OCI-LY7 (cell line): ENCODE measurements at regions not wholly inside any gene's neighbourhood (a gene's known extent, or its start where the extent isn't known, plus 50 kb on each side); places are given as distances from the start of the nearest gene placed in this dataset.

ENCODE experiments used
- EZH2phosphoT487 ChIP-seq: fragments of 200-600 bp; sonication (generic); IDR thresholded peaks from 2 replicates; pipeline ENCODE4 v1.6.1; 2018; ENCODE audit warnings: low read depth, borderline replicate concordance, mild to moderate bottlenecking, mixed run types, antibody characterized with exemption, low read length, moderate library complexity, mixed read lengths
- TF ChIP-seq, protein P1 (sequence below): fragments of 200-600 bp; sonication (generic); conservative IDR thresholded peaks from 2 replicates; pipeline ENCODE4 v1.5.1; 2014; ENCODE audit warnings: mild to moderate bottlenecking, antibody characterized with exemption, low read length, moderate library complexity, mixed read lengths

DNA sequence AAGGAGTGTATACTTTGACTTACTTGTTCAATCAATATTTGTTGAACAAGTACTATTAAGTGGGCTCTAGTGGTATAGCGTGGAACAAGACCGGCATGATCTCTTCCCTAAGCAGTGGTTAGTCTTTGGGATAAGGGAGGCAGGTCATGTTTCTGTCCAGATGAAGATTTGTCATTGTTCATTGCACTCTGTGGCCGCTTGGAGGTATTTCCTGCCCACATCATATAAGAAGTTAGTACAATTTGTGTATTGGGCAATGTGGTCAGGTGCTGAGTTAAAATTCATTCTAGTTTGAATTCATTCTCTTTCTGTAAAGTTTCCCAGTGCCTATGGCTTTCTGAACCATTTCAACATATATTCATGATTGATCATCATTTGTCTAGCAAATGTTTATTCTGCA lies 101.1 kb upstream of the SHISA3 start:
- TF ChIP-seq, protein P1, sequence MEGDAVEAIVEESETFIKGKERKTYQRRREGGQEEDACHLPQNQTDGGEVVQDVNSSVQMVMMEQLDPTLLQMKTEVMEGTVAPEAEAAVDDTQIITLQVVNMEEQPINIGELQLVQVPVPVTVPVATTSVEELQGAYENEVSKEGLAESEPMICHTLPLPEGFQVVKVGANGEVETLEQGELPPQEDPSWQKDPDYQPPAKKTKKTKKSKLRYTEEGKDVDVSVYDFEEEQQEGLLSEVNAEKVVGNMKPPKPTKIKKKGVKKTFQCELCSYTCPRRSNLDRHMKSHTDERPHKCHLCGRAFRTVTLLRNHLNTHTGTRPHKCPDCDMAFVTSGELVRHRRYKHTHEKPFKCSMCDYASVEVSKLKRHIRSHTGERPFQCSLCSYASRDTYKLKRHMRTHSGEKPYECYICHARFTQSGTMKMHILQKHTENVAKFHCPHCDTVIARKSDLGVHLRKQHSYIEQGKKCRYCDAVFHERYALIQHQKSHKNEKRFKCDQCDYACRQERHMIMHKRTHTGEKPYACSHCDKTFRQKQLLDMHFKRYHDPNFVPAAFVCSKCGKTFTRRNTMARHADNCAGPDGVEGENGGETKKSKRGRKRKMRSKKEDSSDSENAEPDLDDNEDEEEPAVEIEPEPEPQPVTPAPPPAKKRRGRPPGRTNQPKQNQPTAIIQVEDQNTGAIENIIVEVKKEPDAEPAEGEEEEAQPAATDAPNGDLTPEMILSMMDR: no peak
- no peak for TF ChIP-seq EZH2phosphoT487
